Endothelial cell of umbilical vein (primary cell): ENCODE measurements at regions not wholly inside any gene's neighbourhood (a gene's known extent, or its start where the extent isn't known, plus 50 kb on each side); places are given as distances from the start of the nearest gene placed in this dataset.

Source experiments
- CTCF ChIP-seq, 2 donors: IDR thresholded peaks; 1 replicate in 1 of 2; 2 replicates in 1 of 2; pipeline ENCODE4 v1.5.1; 2011; ENCODE audit warnings: low read length in 2 of 2, mild to moderate bottlenecking in 2 of 2, moderate library complexity in 2 of 2, control low read depth in 1 of 2, inconsistent platforms in 1 of 2, low read depth in 1 of 2; ENCODE audit not compliant: insufficient read depth in 1 of 2; ENCODE audit errors: extremely low read depth in 1 of 2
- FOS ChIP-seq: IDR thresholded peaks from 2 replicates; pipeline ENCODE4 v1.6.1; 2011; ENCODE audit warnings: mild to moderate bottlenecking, low read length, moderate library complexity, borderline replicate concordance; ENCODE audit not compliant: insufficient read depth
- JUN ChIP-seq: IDR thresholded peaks from 2 replicates; pipeline ENCODE4 v1.6.1; 2011; ENCODE audit warnings: borderline replicate concordance, low read depth; ENCODE audit not compliant: insufficient read length, insufficient read depth
- POLR2AphosphoS5 ChIP-seq: IDR thresholded peaks from 2 replicates; pipeline ENCODE4 v1.6.1; 2012; ENCODE audit warnings: low read depth, mild to moderate bottlenecking, control low read depth, low read length, moderate library complexity; ENCODE audit not compliant: insufficient read depth

GRCh38 chr5:68725905-68726683, 367.7 kb upstream of the SLC30A5 start:
- TF ChIP-seq JUN = no peak
- TF ChIP-seq CTCF (IDR thresholded peaks at IDR 0.05; ENCODE audit: extremely low read depth in 1 of 2, insufficient read depth in 1 of 2, low read depth in 1 of 2, low read length in 2 of 2) = no peak
- TF ChIP-seq POLR2AphosphoS5 = no peak
- no peak for TF ChIP-seq FOS
